ENCODE measurements at regions not wholly inside any gene's neighbourhood (a gene's known extent, or its start where the extent isn't known, plus 50 kb on each side); places are given as distances from the start of the nearest gene placed in this dataset.

- TF ChIP-seq CTCF (IDR thresholded peaks at IDR 0.05) (no peak), POLR2A (IDR thresholded peaks at IDR 0.05) (no peak)
These were observed 128.7 kb upstream of the C14orf180 start for GRCh38 chr14:104450811-104451401.
